Renal pelvis (tissue), 1 donor: ENCODE measurements at regions not wholly inside any gene's neighbourhood (a gene's known extent, or its start where the extent isn't known, plus 50 kb on each side); places are given as distances from the start of the nearest gene placed in this dataset.
"Not testable (repeated sequence)": the region's sequence is repeated elsewhere in the genome, so short reads cannot be mapped to it uniquely, and the experiment has no call there.

Experiments
- DNase-seq: peaks from one replicate; pipeline ENCODE4 v3.0.0-alpha.2; 2013

- DNase-seq = no peak
Observed at GRCh38 chr18:35826477-35826876, 146.0 kb upstream of the RMP24 start.

GRCh38 chr18:35827275-35827902 lies 145.1 kb upstream of the RMP24 start:
- no peak for DNase-seq

GRCh38 chr18:35827903-35828275 lies 144.6 kb upstream of the RMP24 start:
- DNase-seq = no peak

- DNase-seq = no peak
Observed at GRCh38 chr18:35828591-35828990, 143.9 kb upstream of the RMP24 start.

GRCh38 chr18:35835366-35835765 lies 137.1 kb upstream of the RMP24 start:
- no peak for DNase-seq

- DNase-seq = no peak
Observed at GRCh38 chr18:35835833-35836232, 136.6 kb upstream of the RMP24 start.

- no peak for DNase-seq
Observed at GRCh38 chr18:35836932-35837331, 135.5 kb upstream of the RMP24 start.

- no peak for DNase-seq
Observed at GRCh38 chr18:35837922-35838496, 134.5 kb upstream of the RMP24 start.

- DNase-seq = no peak
Observed at GRCh38 chr18:35841283-35841682, 131.2 kb upstream of the RMP24 start.

GRCh38 chr18:35842536-35842935 lies 129.9 kb upstream of the RMP24 start:
- no peak for DNase-seq

- DNase-seq = not testable (repeated sequence)
Observed at GRCh38 chr18:35848321-35848720, 124.2 kb upstream of the RMP24 start.

GRCh38 chr18:35849241-35849640 lies 123.2 kb upstream of the RMP24 start:
- not testable (repeated sequence) for DNase-seq

GRCh38 chr18:35851286-35851970 lies 121.1 kb upstream of the RMP24 start:
- no peak for DNase-seq

- no peak for DNase-seq
Observed at GRCh38 chr18:35852786-35853185, 119.7 kb upstream of the RMP24 start.

GRCh38 chr18:35854095-35854494 lies 118.4 kb upstream of the RMP24 start:
- no peak for DNase-seq

- DNase-seq = no peak
Observed at GRCh38 chr18:35856178-35856577, 116.3 kb upstream of the RMP24 start.

GRCh38 chr18:35856721-35857120 lies 115.8 kb upstream of the RMP24 start:
- not testable (repeated sequence) for DNase-seq

GRCh38 chr18:35857581-35857980 lies 114.9 kb upstream of the RMP24 start:
- not testable (repeated sequence) for DNase-seq

GRCh38 chr18:35861367-35862118 lies 110.9 kb upstream of the RMP24 start:
- DNase-seq = no peak

- DNase-seq = no peak
Observed at GRCh38 chr18:35862119-35862640, 110.3 kb upstream of the RMP24 start.

GRCh38 chr18:35864916-35865315 lies 107.6 kb upstream of the RMP24 start:
- no peak for DNase-seq

- DNase-seq = no peak
Observed at GRCh38 chr18:35868915-35869314, 103.6 kb upstream of the RMP24 start.

GRCh38 chr18:35871337-35871736 lies 101.1 kb upstream of the RMP24 start:
- DNase-seq = no peak
